ENCODE measurements at regions not wholly inside any gene's neighbourhood (a gene's known extent, or its start where the extent isn't known, plus 50 kb on each side); places are given as distances from the start of the nearest gene placed in this dataset.

DNA sequence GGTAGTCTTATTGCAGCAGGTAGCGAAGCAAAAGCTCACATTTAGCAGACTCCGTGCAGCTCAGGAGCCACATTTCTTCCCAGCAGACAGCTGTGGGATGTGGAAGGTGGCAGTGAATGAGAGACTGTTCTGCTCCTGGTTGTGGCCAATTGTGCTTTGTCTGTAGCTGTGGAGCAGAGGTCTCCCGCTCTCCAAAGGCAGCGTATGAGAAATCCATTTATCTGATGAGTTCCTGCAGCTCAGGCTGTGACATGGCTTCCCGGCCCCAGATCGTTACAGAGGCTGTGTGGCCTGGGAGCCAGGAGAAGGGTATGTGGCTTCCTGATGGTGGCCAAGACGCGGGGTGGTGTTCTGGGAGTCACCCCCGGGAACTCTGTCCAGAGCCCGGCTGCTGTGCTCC is 64.5 kb upstream of the KIF16B start:
- Mint-ChIP-seq H3K27ac (no peak overlapping the region), H3K27me3 (peaks cover 22% of the 10 kb centered on the region), H3K4me1 (no peaks in the 10 kb centered on the region), H3K4me3 (no peak overlapping the region), H3K9me3 (no peaks in the 10 kb centered on the region)
- ATAC-seq, result no peak
- no peak for DNase-seq

- H3K4me3 Mint-ChIP-seq, result no peak overlapping the region
- no peak for ATAC-seq
- DNase-seq, result no peak
- H3K27me3 Mint-ChIP-seq, result no peaks in the 10 kb centered on the region
- H3K9me3 Mint-ChIP-seq, result no peaks in the 10 kb centered on the region
- no peaks in the 10 kb centered on the region for H3K4me1 Mint-ChIP-seq
- H3K27ac Mint-ChIP-seq, result no peak overlapping the region
These were observed 53.6 kb upstream of the KIF16B start for GRCh38 chr20:16626849-16627248.

- peaks cover 0 to 3% of the 10 kb centered on the region in 2 donors for H3K9me3 Mint-ChIP-seq
- H3K4me1 Mint-ChIP-seq, result no peaks in the 10 kb centered on the region
- H3K27ac Mint-ChIP-seq, result no peak overlapping the region
- H3K27me3 Mint-ChIP-seq, result no peaks in the 10 kb centered on the region
- DNase-seq (no peak), ATAC-seq (no peak)
- no peak overlapping the region for H3K4me3 Mint-ChIP-seq
These were observed 50.9 kb upstream of the KIF16B start for GRCh38 chr20:16624106-16624505.
